Fibroblast of lung (primary cell): ENCODE measurements at regions not wholly inside any gene's neighbourhood (a gene's known extent, or its start where the extent isn't known, plus 50 kb on each side); places are given as distances from the start of the nearest gene placed in this dataset.

Experiments
- DNase-seq, 2 donors: peaks; one replicate each; pipeline versions ENCODE4 v3.0.0 to v3.0.0-alpha.2; 2010; ENCODE audit warnings: low read depth in 2 of 2
- H2AFZ ChIP-seq: 2 replicates; pipeline ENCODE4 v1.5.1; 2012; ENCODE audit warnings: low read length, control low read depth, inconsistent platforms
- H3K27ac ChIP-seq: 2 replicates; pipeline ENCODE4 v1.5.1; 2011; ENCODE audit warnings: low read length, control low read depth; ENCODE audit not compliant: insufficient read depth
- H3K27me3 ChIP-seq: 2 replicates; pipeline ENCODE4 v1.5.1; 2011; ENCODE audit warnings: mild to moderate bottlenecking, low read length; ENCODE audit not compliant: control insufficient read depth, insufficient read depth
- H3K36me3 ChIP-seq: 2 replicates; pipeline ENCODE4 v1.5.1; 2011; ENCODE audit warnings: low read length; ENCODE audit not compliant: control insufficient read depth, insufficient read depth
- H3K4me1 ChIP-seq: 2 replicates; pipeline ENCODE4 v1.5.1; 2011; ENCODE audit warnings: low read length; ENCODE audit not compliant: control insufficient read depth, insufficient read depth; ENCODE audit errors: extremely low read depth
- H3K4me2 ChIP-seq: 2 replicates; pipeline ENCODE4 v1.5.1; 2011; ENCODE audit warnings: low read length, control low read depth; ENCODE audit not compliant: insufficient read depth; ENCODE audit errors: extremely low read depth
- H3K4me3 ChIP-seq, 4 experiments: fragments of 200-600 bp in 1 of 4; sonication (generic) in 1 of 4; replicated peaks in 1 of 4; 2 replicates each; pipeline ENCODE4 v1.5.1; 2011 to 2016; ENCODE audit warnings: low read length in 4 of 4, low read depth in 3 of 4, mild to moderate bottlenecking in 3 of 4, control low read depth in 2 of 4, inconsistent platforms in 1 of 4, mixed read lengths in 1 of 4; ENCODE audit not compliant: insufficient read depth in 1 of 4; ENCODE audit errors: control extremely low read depth in 1 of 4
- H3K79me2 ChIP-seq: 2 replicates; pipeline ENCODE4 v1.5.1; 2012; ENCODE audit warnings: mild to moderate bottlenecking, low read length, inconsistent platforms; ENCODE audit not compliant: control insufficient read depth, insufficient read depth
- H3K9ac ChIP-seq: 2 replicates; pipeline ENCODE4 v1.5.1; 2011; ENCODE audit warnings: mild to moderate bottlenecking, low read length, control low read depth; ENCODE audit not compliant: insufficient read depth
- H3K9me3 ChIP-seq: 2 replicates; pipeline ENCODE4 v1.5.1; 2012; ENCODE audit warnings: low read depth, low read length; ENCODE audit not compliant: control insufficient read depth, insufficient read depth
- H4K20me1 ChIP-seq: 2 replicates; pipeline ENCODE4 v1.5.1; 2011; ENCODE audit warnings: low read length; ENCODE audit not compliant: control insufficient read depth, insufficient read depth; ENCODE audit errors: extremely low read depth
- CTCF ChIP-seq, 2 donors: IDR thresholded peaks in 1 of 2; conservative IDR thresholded peaks in 1 of 2; 1 replicate in 1 of 2; 2 replicates in 1 of 2; pipeline ENCODE4 v1.5.1; 2011 to 2012; ENCODE audit warnings: low read length in 2 of 2, control low read depth in 1 of 2, inconsistent platforms in 1 of 2, low read depth in 1 of 2, mild to moderate bottlenecking in 1 of 2
- EZH2 ChIP-seq: IDR thresholded peaks from 2 replicates; pipeline ENCODE4 v1.5.1; 2012; ENCODE audit warnings: low read length, control low read depth, mild to moderate bottlenecking; ENCODE audit errors: missing control alignments

GRCh38 chr4:26220696-26221095 lies 100.1 kb upstream of the RBPJ start:
- Histone ChIP-seq H3K4me2 (no peak overlapping the region), H3K27ac (no peak overlapping the region), H3K27me3 (no peaks in the 10 kb centered on the region), H3K4me1 (no peaks in the 10 kb centered on the region), H3K4me3 (no peak overlapping the region), H4K20me1 (no peaks in the 10 kb centered on the region), H3K9ac (no peak overlapping the region), H3K79me2 (no peaks in the 10 kb centered on the region), H3K36me3 (no peaks in the 10 kb centered on the region), H2AFZ (no peak overlapping the region), H3K9me3 (no peaks in the 10 kb centered on the region)
- TF ChIP-seq EZH2 (no peak), CTCF (conservative IDR thresholded peaks at IDR 0.05 in 1 of 2, IDR thresholded peaks at IDR 0.05 in 1 of 2; ENCODE audit: low read depth in 1 of 2, low read length in 2 of 2) (no peak)
- peak; percentile 78 to 81 for DNase-seq

GRCh38 chr4:26223155-26223554 lies 97.7 kb upstream of the RBPJ start:
- H3K9me3 ChIP-seq = no peaks in the 10 kb centered on the region

GRCh38 chr4:26226629-26227376 lies 94.0 kb upstream of the RBPJ start:
- DNase-seq = peak in 1 of 2 donors; percentile 35

More at GRCh38 chr4:26223155-26223554, 97.7 kb upstream of the RBPJ start:
- no peak overlapping the region for H3K9ac ChIP-seq
- H3K4me1 ChIP-seq = no peaks in the 10 kb centered on the region
- H3K4me3 ChIP-seq = no peak overlapping the region
- TF ChIP-seq EZH2 (no peak), CTCF (conservative IDR thresholded peaks at IDR 0.05 in 1 of 2, IDR thresholded peaks at IDR 0.05 in 1 of 2; ENCODE audit: low read depth in 1 of 2, low read length in 2 of 2) (no peak)
- no peaks in the 10 kb centered on the region for H3K36me3 ChIP-seq
- H3K27ac ChIP-seq = no peak overlapping the region
- no peaks in the 10 kb centered on the region for H3K79me2 ChIP-seq
- H4K20me1 ChIP-seq = no peaks in the 10 kb centered on the region
- no peak overlapping the region for H3K4me2 ChIP-seq
- H3K27me3 ChIP-seq = no peaks in the 10 kb centered on the region
- no peak overlapping the region for H2AFZ ChIP-seq
- DNase-seq = peak in 1 of 2 donors; percentile 74

More at GRCh38 chr4:26226629-26227376, 94.0 kb upstream of the RBPJ start:
- H3K27ac ChIP-seq = no peak overlapping the region
- no peaks in the 10 kb centered on the region for H3K27me3 ChIP-seq
- no peaks in the 10 kb centered on the region for H4K20me1 ChIP-seq
- no peak overlapping the region for H2AFZ ChIP-seq
- no peaks in the 10 kb centered on the region for H3K9me3 ChIP-seq
- TF ChIP-seq EZH2 (no peak), CTCF (conservative IDR thresholded peaks at IDR 0.05 in 1 of 2, IDR thresholded peaks at IDR 0.05 in 1 of 2; ENCODE audit: low read depth in 1 of 2, low read length in 2 of 2) (no peak)
- H3K4me1 ChIP-seq = no peaks in the 10 kb centered on the region
- no peaks in the 10 kb centered on the region for H3K36me3 ChIP-seq
- H3K79me2 ChIP-seq = no peaks in the 10 kb centered on the region
- H3K4me2 ChIP-seq = no peak overlapping the region
- no peak overlapping the region for H3K4me3 ChIP-seq
- no peak overlapping the region for H3K9ac ChIP-seq
